Neuron (in vitro differentiated cells): ENCODE measurements at regions not wholly inside any gene's neighbourhood (a gene's known extent, or its start where the extent isn't known, plus 50 kb on each side); places are given as distances from the start of the nearest gene placed in this dataset.

Experiments
- H2AFZ ChIP-seq: one replicate; pipeline ENCODE4 v1.6.1; 2013; ENCODE audit warnings: low read depth, mild to moderate bottlenecking, inconsistent platforms, low read length, moderate library complexity
- H3K27me3 ChIP-seq: one replicate; pipeline ENCODE4 v1.6.1; 2013; ENCODE audit warnings: low read length; ENCODE audit not compliant: insufficient read depth
- H3K36me3 ChIP-seq: one replicate; pipeline ENCODE4 v1.6.1; 2013; ENCODE audit warnings: low read length; ENCODE audit not compliant: insufficient read depth
- H3K4me1 ChIP-seq: one replicate; pipeline ENCODE4 v1.6.1; 2013; ENCODE audit warnings: low read length; ENCODE audit not compliant: insufficient read depth
- H3K4me3 ChIP-seq: 2 replicates; pipeline ENCODE4 v1.5.1; 2013; ENCODE audit warnings: mild to moderate bottlenecking, low read length, moderate library complexity
- H3K9me3 ChIP-seq: one replicate; pipeline ENCODE4 v1.6.1; 2013; ENCODE audit warnings: low read length

DNA sequence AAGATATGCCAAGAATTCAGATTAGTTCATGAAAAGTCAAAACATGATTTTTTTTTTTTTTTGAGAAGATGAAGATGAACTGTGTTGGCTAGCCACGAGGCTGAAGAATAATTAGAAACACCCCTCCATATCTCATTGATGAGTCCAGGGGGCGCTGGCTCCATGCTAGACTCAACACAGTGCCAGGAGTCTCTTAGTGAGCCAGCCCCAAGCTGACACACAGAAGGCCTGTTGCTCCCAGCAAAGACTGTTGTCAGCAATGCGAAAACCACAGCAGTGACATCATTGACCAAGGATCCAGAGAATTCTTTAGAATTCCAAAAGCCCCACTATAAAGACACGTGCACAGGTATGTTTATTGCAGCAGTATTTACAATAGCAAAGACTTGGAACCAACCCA, 185.2 kb downstream of the ANXA2 start:
- H3K27me3 ChIP-seq, result no peaks in the 10 kb centered on the region
- H3K4me3 ChIP-seq, result no peak overlapping the region
- H3K36me3 ChIP-seq, result no peaks in the 10 kb centered on the region
- H3K9me3 ChIP-seq, result no peaks in the 10 kb centered on the region
- no peak overlapping the region for H2AFZ ChIP-seq
- no peaks in the 10 kb centered on the region for H3K4me1 ChIP-seq

GRCh38 chr15:60213377-60214000, 184.3 kb downstream of the ANXA2 start:
- no peak overlapping the region for H3K4me3 ChIP-seq
- H3K4me1 ChIP-seq, result no peaks in the 10 kb centered on the region
- H3K27me3 ChIP-seq, result no peaks in the 10 kb centered on the region
- H3K9me3 ChIP-seq, result no peaks in the 10 kb centered on the region
- H3K36me3 ChIP-seq, result no peaks in the 10 kb centered on the region
- H2AFZ ChIP-seq, result no peak overlapping the region

DNA sequence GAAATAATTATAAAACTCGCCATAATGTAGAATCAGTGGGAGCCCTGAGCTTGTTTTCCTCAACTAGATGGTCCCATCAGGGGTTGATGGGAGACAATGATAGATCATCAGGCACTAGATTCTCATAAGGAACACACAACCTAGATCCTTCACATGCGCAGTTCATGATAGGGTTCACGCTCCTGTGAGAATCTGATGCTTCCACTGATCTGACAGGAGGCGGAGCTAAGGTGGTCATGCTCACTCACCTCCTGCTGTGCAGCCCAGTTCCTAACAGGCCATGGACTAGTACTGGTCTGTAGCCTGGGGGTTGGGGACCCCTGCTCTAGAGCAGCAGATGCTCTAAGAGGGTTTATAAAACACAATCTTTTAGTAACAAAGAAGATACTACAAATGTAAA, 183.6 kb downstream of the ANXA2 start:
- Histone ChIP-seq H3K9me3 (no peaks in the 10 kb centered on the region), H3K4me3 (no peak overlapping the region), H2AFZ (no peak overlapping the region), H3K4me1 (no peaks in the 10 kb centered on the region), H3K36me3 (no peaks in the 10 kb centered on the region), H3K27me3 (no peaks in the 10 kb centered on the region)

DNA sequence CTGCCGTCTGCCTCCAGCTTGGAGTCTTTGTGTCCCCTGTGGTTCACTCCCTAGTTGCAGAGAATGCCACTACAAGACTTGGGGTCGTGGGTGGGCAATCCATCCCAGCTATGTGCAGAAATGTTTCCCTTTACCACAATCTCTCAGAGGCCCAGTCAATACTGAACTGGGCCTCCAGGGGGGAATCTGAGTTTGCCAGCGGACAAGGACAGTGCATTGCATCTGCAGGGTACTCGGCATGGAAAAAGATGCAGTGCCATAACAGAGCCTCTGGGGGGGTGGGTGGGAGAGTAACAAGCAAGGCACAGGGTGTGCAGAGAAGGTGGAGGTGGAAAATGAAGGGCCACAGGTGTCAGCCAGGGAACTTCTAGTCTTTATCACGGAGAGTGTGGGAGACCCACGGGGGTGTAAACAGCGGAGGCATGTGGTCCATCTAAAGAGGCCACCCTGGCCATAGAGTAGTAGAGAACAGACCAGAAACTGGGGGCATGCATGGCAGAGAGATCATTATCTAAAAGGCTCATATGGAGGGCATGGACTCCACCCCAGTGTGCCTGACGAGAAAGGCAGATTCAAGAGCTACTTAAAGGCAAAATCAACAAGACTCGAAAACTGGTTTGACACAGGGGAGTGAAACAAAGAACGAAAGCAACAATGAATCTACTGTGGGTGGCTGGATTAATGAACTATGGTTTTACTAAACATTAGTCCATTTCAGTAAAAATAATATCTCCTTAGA, 182.4 kb downstream of the ANXA2 start:
- Histone ChIP-seq H3K36me3 (no peaks in the 10 kb centered on the region), H3K9me3 (no peaks in the 10 kb centered on the region), H3K27me3 (no peaks in the 10 kb centered on the region), H3K4me3 (no peak overlapping the region), H2AFZ (no peak overlapping the region), H3K4me1 (no peaks in the 10 kb centered on the region)

DNA sequence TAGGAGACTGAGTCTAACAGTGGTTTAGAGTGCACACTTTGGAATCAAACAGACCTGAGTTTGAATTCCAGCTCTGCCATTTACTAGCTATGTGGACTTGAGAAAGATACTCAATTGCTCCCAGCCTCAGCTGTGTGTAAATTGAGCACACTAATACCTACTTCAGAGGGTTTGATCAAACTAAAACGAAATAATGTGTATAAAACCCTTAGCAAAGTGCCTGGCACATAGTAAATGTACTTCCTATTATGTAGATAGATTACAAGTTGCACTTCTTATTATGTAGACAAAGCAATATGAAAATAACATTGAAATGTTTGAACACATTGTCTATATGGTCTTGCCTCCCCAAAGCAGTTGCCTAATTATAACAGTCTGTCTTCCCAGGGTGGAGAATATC, 180.6 kb downstream of the ANXA2 start:
- no peaks in the 10 kb centered on the region for H3K9me3 ChIP-seq
- H3K4me1 ChIP-seq, result no peaks in the 10 kb centered on the region
- no peak overlapping the region for H3K4me3 ChIP-seq
- H3K36me3 ChIP-seq, result no peaks in the 10 kb centered on the region
- H3K27me3 ChIP-seq, result no peaks in the 10 kb centered on the region
- H2AFZ ChIP-seq, result no peak overlapping the region

GRCh38 chr15:60218256-60218655, 179.5 kb downstream of the ANXA2 start:
- Histone ChIP-seq H3K4me3 (no peak overlapping the region), H2AFZ (no peak overlapping the region), H3K36me3 (no peaks in the 10 kb centered on the region), H3K9me3 (no peaks in the 10 kb centered on the region), H3K27me3 (no peaks in the 10 kb centered on the region), H3K4me1 (no peaks in the 10 kb centered on the region)

- H3K4me1 ChIP-seq, result no peaks in the 10 kb centered on the region
- no peak overlapping the region for H2AFZ ChIP-seq
- H3K36me3 ChIP-seq, result no peaks in the 10 kb centered on the region
- H3K4me3 ChIP-seq, result no peak overlapping the region
- no peaks in the 10 kb centered on the region for H3K9me3 ChIP-seq
- peaks cover 3% of the 10 kb centered on the region for H3K27me3 ChIP-seq
These were observed 177.9 kb downstream of the ANXA2 start for GRCh38 chr15:60219866-60220265.

GRCh38 chr15:60221356-60221755, 176.4 kb downstream of the ANXA2 start:
- no peaks in the 10 kb centered on the region for H3K4me1 ChIP-seq
- H3K9me3 ChIP-seq, result no peaks in the 10 kb centered on the region
- no peak overlapping the region for H3K4me3 ChIP-seq
- H3K27me3 ChIP-seq, result peaks cover 8% of the 10 kb centered on the region
- H3K36me3 ChIP-seq, result no peaks in the 10 kb centered on the region
- no peak overlapping the region for H2AFZ ChIP-seq

DNA sequence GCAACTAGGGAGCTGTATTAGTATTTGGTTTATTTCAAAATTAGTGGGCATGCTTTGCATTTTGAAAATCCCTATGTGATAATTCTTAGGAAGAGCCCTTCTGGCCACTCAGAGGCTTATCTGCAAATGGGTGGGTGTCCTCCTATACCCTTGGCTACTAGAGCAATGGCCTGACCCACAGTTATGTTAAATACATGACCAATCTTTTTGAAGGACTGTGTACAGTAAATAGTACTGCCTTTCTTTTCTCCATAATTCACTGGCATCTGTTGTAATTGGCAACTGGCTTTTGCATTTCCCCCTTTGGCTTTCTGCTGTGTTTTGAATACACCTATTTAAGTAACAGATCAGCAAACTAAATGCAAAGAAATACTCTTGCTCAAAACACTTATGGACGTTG, 175.4 kb downstream of the ANXA2 start:
- Histone ChIP-seq H3K36me3 (no peaks in the 10 kb centered on the region), H3K27me3 (peaks cover 8% of the 10 kb centered on the region), H2AFZ (no peak overlapping the region), H3K4me3 (no peak overlapping the region), H3K4me1 (no peaks in the 10 kb centered on the region), H3K9me3 (no peaks in the 10 kb centered on the region)

GRCh38 chr15:60223176-60223575, 174.6 kb downstream of the ANXA2 start:
- H3K9me3 ChIP-seq, result no peaks in the 10 kb centered on the region
- no peaks in the 10 kb centered on the region for H3K4me1 ChIP-seq
- no peak overlapping the region for H2AFZ ChIP-seq
- H3K4me3 ChIP-seq, result no peak overlapping the region
- H3K27me3 ChIP-seq, result peaks cover 8% of the 10 kb centered on the region
- no peaks in the 10 kb centered on the region for H3K36me3 ChIP-seq

- peaks cover 11% of the 10 kb centered on the region for H3K27me3 ChIP-seq
These were observed 170.9 kb downstream of the ANXA2 start for GRCh38 chr15:60226924-60227323.

DNA sequence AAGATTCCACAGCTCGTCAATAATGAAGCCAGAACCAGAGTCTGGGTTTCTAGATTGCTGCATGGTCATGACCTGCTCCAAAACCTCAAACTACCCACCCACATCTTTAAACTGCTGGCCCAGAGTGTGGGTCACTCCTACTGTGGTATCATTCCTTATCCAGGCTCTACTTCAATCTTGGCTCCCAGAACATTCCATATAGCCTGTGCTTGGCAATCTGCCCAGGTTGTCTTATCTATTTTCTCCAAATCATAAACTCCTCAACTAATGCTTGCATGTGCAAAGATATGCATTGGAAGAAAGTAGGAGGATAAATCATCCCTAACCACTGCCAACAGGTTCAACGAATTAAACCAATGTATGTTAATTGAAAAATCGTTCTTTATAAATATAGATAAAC, 169.7 kb downstream of the ANXA2 start:
- Histone ChIP-seq H3K27me3 (peaks cover 15% of the 10 kb centered on the region), H3K4me1 (no peaks in the 10 kb centered on the region), H3K9me3 (no peaks in the 10 kb centered on the region), H2AFZ (no peak overlapping the region), H3K4me3 (no peak overlapping the region), H3K36me3 (no peaks in the 10 kb centered on the region)

More at GRCh38 chr15:60226924-60227323, 170.9 kb downstream of the ANXA2 start:
- H3K36me3 ChIP-seq, result no peaks in the 10 kb centered on the region
- H2AFZ ChIP-seq, result no peak overlapping the region
- H3K4me3 ChIP-seq, result no peak overlapping the region
- H3K4me1 ChIP-seq, result no peaks in the 10 kb centered on the region
- no peaks in the 10 kb centered on the region for H3K9me3 ChIP-seq

DNA sequence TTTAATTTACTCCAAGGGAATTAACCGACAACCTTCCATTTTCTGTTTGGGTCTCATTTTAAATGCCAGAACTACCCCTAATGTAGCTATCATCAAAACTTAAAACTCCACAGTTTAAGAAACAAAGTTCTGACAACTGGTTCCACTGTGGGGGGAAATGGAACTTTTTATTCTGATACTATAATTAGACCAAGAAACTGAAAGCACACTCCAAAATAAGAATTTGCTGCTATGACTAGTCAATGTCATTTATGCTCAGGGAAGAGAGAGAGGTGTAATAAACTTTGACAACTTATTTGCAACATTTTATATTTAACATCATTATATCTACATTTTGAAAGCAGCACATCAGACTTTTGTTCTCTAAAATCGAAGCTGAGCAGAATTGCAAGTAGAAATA, 169.2 kb downstream of the ANXA2 start:
- no peaks in the 10 kb centered on the region for H3K9me3 ChIP-seq
- H3K27me3 ChIP-seq, result peaks cover 15% of the 10 kb centered on the region
- no peak overlapping the region for H2AFZ ChIP-seq
- no peaks in the 10 kb centered on the region for H3K4me1 ChIP-seq
- no peak overlapping the region for H3K4me3 ChIP-seq
- no peaks in the 10 kb centered on the region for H3K36me3 ChIP-seq
